H1 (cell line): ENCODE measurements at regions not wholly inside any gene's neighbourhood (a gene's known extent, or its start where the extent isn't known, plus 50 kb on each side); places are given as distances from the start of the nearest gene placed in this dataset.

ENCODE experiments used
- CTCF ChIA-PET: fragments of 300-600 bp; sonication (Branson Sonifier 250); formaldehyde crosslinking; loops from one replicate; lab custom pipeline; 2021; ENCODE audit not compliant: partially characterized antibody; lab: Charles Lee
- POLR2A ChIA-PET: fragments of 300-600 bp; sonication (Branson Sonifier 250); formaldehyde crosslinking; loops from one replicate; lab custom pipeline; 2021; ENCODE audit warnings: inconsistent platforms; ENCODE audit not compliant: partially characterized antibody; lab: Charles Lee
- DNase-seq, 2 experiments: peaks; one replicate each; pipeline versions ENCODE4 v3.0.0 to v3.0.0-alpha.2; 2010 to 2022; ENCODE audit warnings: low spot score in 2 of 2, low read depth in 1 of 2, mixed read lengths in 1 of 2
- FAIRE-seq: peaks from 2 replicates; lab custom pipeline; 2011; peaks lifted over from hg19 to GRCh38; lab: Jason Lieb, UNC
- H2AFZ ChIP-seq: 2 replicates; pipeline ENCODE4 v1.8.1; 2012; ENCODE audit warnings: low read length, inconsistent platforms
- H2AK5ac ChIP-seq: 2 replicates; pipeline ENCODE4 v1.6.1; 2013; ENCODE audit warnings: low read depth, low read length
- H2BK120ac ChIP-seq: replicated peaks from 2 replicates; pipeline ENCODE3; 2013; ENCODE audit warnings: low read depth, low read length, inconsistent platforms
- H2BK12ac ChIP-seq: 2 replicates; pipeline ENCODE4 v1.6.1; 2013; ENCODE audit warnings: low read depth, low read length
- H2BK15ac ChIP-seq: 2 replicates; pipeline ENCODE4 v1.6.1; 2013; ENCODE audit warnings: low read length
- H2BK20ac ChIP-seq: 2 replicates; pipeline ENCODE4 v1.6.1; 2013; ENCODE audit warnings: low read length
- H2BK5ac ChIP-seq: 2 replicates; pipeline ENCODE4 v1.6.1; 2013; ENCODE audit warnings: low read depth, low read length
- H3K14ac ChIP-seq: 2 replicates; pipeline ENCODE4 v1.6.1; 2013; ENCODE audit warnings: inconsistent platforms; ENCODE audit not compliant: insufficient read length
- H3K18ac ChIP-seq: 2 replicates; pipeline ENCODE4 v1.6.1; 2013; ENCODE audit warnings: low read length; ENCODE audit errors: extremely low read depth
- H3K23ac ChIP-seq: 2 replicates; pipeline ENCODE4 v1.6.1; 2013; ENCODE audit warnings: inconsistent platforms; ENCODE audit not compliant: insufficient read length
- H3K23me2 ChIP-seq: 2 replicates; pipeline ENCODE4 v1.6.1; 2013; ENCODE audit warnings: low read depth, low read length
- H3K27ac ChIP-seq: 2 replicates; pipeline ENCODE4 v1.6.1; 2011; ENCODE audit warnings: low read depth, low read length, inconsistent platforms
- H3K27me3 ChIP-seq, 4 experiments: replicated peaks in 1 of 4; 1 replicate in 1 of 4; 2 replicates in 3 of 4; pipeline versions ENCODE4 v1.6.1 to v1.8.1; 2011 to 2013; ENCODE audit warnings: low read length in 3 of 4, mild to moderate bottlenecking in 3 of 4, inconsistent platforms in 2 of 4, mixed read lengths in 2 of 4, moderate library complexity in 1 of 4; ENCODE audit not compliant: control insufficient read depth in 3 of 4, insufficient read depth in 3 of 4; ENCODE audit errors: extremely low read depth in 1 of 4
- H3K36me3 ChIP-seq, 4 experiments: 2 replicates each; pipeline versions ENCODE4 v1.6.1 to v1.8.1; 2011 to 2013; ENCODE audit warnings: mild to moderate bottlenecking in 4 of 4, low read length in 3 of 4, moderate library complexity in 2 of 4, control low read depth in 1 of 4, inconsistent platforms in 1 of 4; ENCODE audit not compliant: insufficient read depth in 4 of 4, control insufficient read depth in 2 of 4
- H3K4ac ChIP-seq: replicated peaks from 2 replicates; pipeline ENCODE3; 2013; ENCODE audit warnings: low read length, low read depth, mixed read lengths, inconsistent platforms; ENCODE audit not compliant: insufficient read length
- H3K4me1 ChIP-seq, 4 experiments: replicated peaks in 1 of 4; 1 replicate in 1 of 4; 2 replicates in 3 of 4; pipeline versions ENCODE4 v1.6.1 to v1.8.1; 2011 to 2013; ENCODE audit warnings: low read length in 3 of 4, inconsistent platforms in 2 of 4, mixed read lengths in 1 of 4; ENCODE audit not compliant: insufficient read depth in 4 of 4, control insufficient read depth in 3 of 4
- H3K4me2 ChIP-seq, 2 experiments: 2 replicates each; pipeline versions ENCODE4 v1.6.1 to v1.8.1; 2011 to 2013; ENCODE audit warnings: low read depth in 2 of 2, low read length in 2 of 2, control low read depth in 1 of 2, inconsistent platforms in 1 of 2, mild to moderate bottlenecking in 1 of 2; ENCODE audit not compliant: insufficient read depth in 1 of 2
- H3K4me3 ChIP-seq, 4 experiments: fragments of 200-600, 300-600 bp in 1 of 4; sonication (generic), shearing (Covaris generic), sonication (Bioruptor Twin) in 1 of 4; 2 replicates each; pipeline versions ENCODE4 v1.5.1 to v1.8.1; 2011 to 2016; ENCODE audit warnings: low read length in 4 of 4, low read depth in 3 of 4, control low read depth in 2 of 4, inconsistent platforms in 2 of 4, mild to moderate bottlenecking in 2 of 4, mixed read lengths in 1 of 4, moderate library complexity in 1 of 4; ENCODE audit not compliant: insufficient read depth in 2 of 4; ENCODE audit errors: extremely low read depth in 1 of 4
- H3K56ac ChIP-seq: replicated peaks from 2 replicates; pipeline ENCODE3; 2013; ENCODE audit warnings: low read depth, mild to moderate bottlenecking, mixed read lengths, low read length, inconsistent platforms; ENCODE audit not compliant: insufficient read length
- H3K79me1 ChIP-seq: 2 replicates; pipeline ENCODE4 v1.6.1; 2013; ENCODE audit warnings: low read depth, low read length, control low read depth
- H3K79me2 ChIP-seq, 2 experiments: 2 replicates each; pipeline versions ENCODE4 v1.6.1 to v1.8.1; 2012 to 2013; ENCODE audit warnings: low read length in 2 of 2, mild to moderate bottlenecking in 2 of 2, inconsistent platforms in 1 of 2; ENCODE audit not compliant: insufficient read depth in 2 of 2, control insufficient read depth in 1 of 2
- H3K9ac ChIP-seq, 4 experiments: replicated peaks in 1 of 4; 1 replicate in 1 of 4; 2 replicates in 3 of 4; pipeline versions ENCODE4 v1.6.1 to v1.8.1; 2011 to 2013; ENCODE audit warnings: low read depth in 3 of 4, low read length in 3 of 4, control low read depth in 2 of 4, mild to moderate bottlenecking in 2 of 4, moderate library complexity in 2 of 4, inconsistent platforms in 1 of 4; ENCODE audit errors: extremely low read depth in 1 of 4
- H3K9me3 ChIP-seq, 2 experiments: 2 replicates each; pipeline versions ENCODE4 v1.6.1 to v1.8.1; 2012 to 2013; ENCODE audit warnings: mild to moderate bottlenecking in 2 of 2, moderate library complexity in 2 of 2, control low read depth in 1 of 2, inconsistent platforms in 1 of 2, low read depth in 1 of 2, low read length in 1 of 2, mixed read lengths in 1 of 2; ENCODE audit not compliant: insufficient read depth in 2 of 2
- H4K20me1 ChIP-seq, 2 experiments: replicated peaks in 1 of 2; 2 replicates each; pipeline versions ENCODE3 to v1.8.1; 2011 to 2013; ENCODE audit warnings: inconsistent platforms in 2 of 2, low read length in 2 of 2, mild to moderate bottlenecking in 1 of 2; ENCODE audit not compliant: insufficient read depth in 2 of 2, control insufficient read depth in 1 of 2
- H4K5ac ChIP-seq: 2 replicates; pipeline ENCODE4 v1.6.1; 2013; ENCODE audit warnings: low read length, low read depth, mixed read lengths, inconsistent platforms; ENCODE audit not compliant: insufficient read length
- H4K8ac ChIP-seq: 2 replicates; pipeline ENCODE4 v1.8.0; 2013; ENCODE audit warnings: mild to moderate bottlenecking, moderate library complexity, low read length, inconsistent platforms; ENCODE audit not compliant: insufficient read depth; ENCODE audit errors: extremely low read depth
- H4K91ac ChIP-seq: replicated peaks from 2 replicates; pipeline ENCODE3; 2013; ENCODE audit warnings: low read length, mixed read lengths, inconsistent platforms; ENCODE audit not compliant: insufficient read length
- HDAC6 ChIP-seq: IDR thresholded peaks from one replicate; pipeline ENCODE4 v1.7.1; 2012; ENCODE audit warnings: low read depth, mild to moderate bottlenecking, inconsistent platforms, low read length, moderate library complexity
- SP2 ChIP-seq: IDR thresholded peaks from 2 replicates; pipeline ENCODE4 v1.6.1; 2012; ENCODE audit warnings: mild to moderate bottlenecking, low read length, inconsistent platforms
- USF2 ChIP-seq: IDR thresholded peaks from 2 replicates; pipeline ENCODE4 v1.6.1; 2011; ENCODE audit warnings: low read length, improper control_type of control experiment
- WGBS, 2 experiments: shearing (Covaris generic) in 1 of 2; methylation state at CpG; one replicate each; pipeline versions ENCODE4 v1.1.6 to v1.1.7; 2013 to 2015; ENCODE audit warnings: low lambda C conversion rate in 2 of 2, mixed read lengths in 2 of 2, inconsistent platforms in 1 of 2, low coverage in 1 of 2, missing lambda C conversion rate in 1 of 2; ENCODE audit not compliant: insufficient replicate concordance in 2 of 2, insufficient coverage in 1 of 2, insufficient read length in 1 of 2; ENCODE audit errors: extremely low coverage in 1 of 2, missing lambda C conversion rate in 1 of 2; 5-methylcytosine and 5-hydroxymethylcytosine counted together

- Histone ChIP-seq H4K8ac (no peak overlapping the region), H3K18ac (no peak overlapping the region), H3K27me3 (no peaks in the 10 kb centered on the region), H3K9me3 (peaks cover 8 to 11% of the 10 kb centered on the region in 2 experiments; a peak in 2 of 4 replicates), H3K79me2 (no peaks in the 10 kb centered on the region), H3K4ac (no peak overlapping the region), H2BK20ac (no peak overlapping the region), H3K14ac (no peak overlapping the region), H2BK120ac (no peak overlapping the region), H3K27ac (no peak overlapping the region), H2BK15ac (no peak overlapping the region), H2BK12ac (no peak overlapping the region), H3K23ac (no peak overlapping the region), H4K20me1 (no peaks in the 10 kb centered on the region), H2AK5ac (no peak overlapping the region), H3K9ac (no peak overlapping the region), H2AFZ (no peak overlapping the region), H3K4me1 (no peaks in the 10 kb centered on the region), H4K91ac (no peak overlapping the region), H3K23me2 (no peaks in the 10 kb centered on the region), H3K4me2 (no peak overlapping the region), H2BK5ac (no peak overlapping the region), H3K36me3 (0 out of 8 replicates have a peak, but pooled peaks cover 0 to 4% (median 0%) of the 10 kb centered on the region in 4 experiments), H3K4me3 (no peak overlapping the region), H3K56ac (no peak overlapping the region), H3K79me1 (no peaks in the 10 kb centered on the region), H4K5ac (no peak overlapping the region)
- no peak for FAIRE-seq
- WGBS, 2 experiments: 96% methylated on average over 5 of the region's 5 CpGs; no CpG with 5 or more reads in 1 of the 2 experiments
- CTCF ChIA-PET: interaction anchor here (0.6 kb wide), 1 partner anchor 212 kb away, joined by 3 read pairs; no protein-coding TSS in a partner anchor
- no peak for TF ChIP-seq HDAC6
- TF ChIP-seq USF2: no peak
- TF ChIP-seq SP2: no peak
- POLR2A ChIA-PET: interaction anchor here (1.2 kb wide), 1 partner anchor 92 kb away, joined by 3 read pairs; no protein-coding TSS in a partner anchor
- no peak for DNase-seq
Observed at GRCh38 chrY:19168202-19168565, 394.6 kb upstream of the HSFY2 start.
